H4 (cell line): ENCODE measurements at regions not wholly inside any gene's neighbourhood (a gene's known extent, or its start where the extent isn't known, plus 50 kb on each side); places are given as distances from the start of the nearest gene placed in this dataset.

ENCODE experiments used
- DNase-seq: peaks from one replicate; pipeline ENCODE4 v3.0.0-alpha.2; 2015; ENCODE audit warnings: low spot score

DNA sequence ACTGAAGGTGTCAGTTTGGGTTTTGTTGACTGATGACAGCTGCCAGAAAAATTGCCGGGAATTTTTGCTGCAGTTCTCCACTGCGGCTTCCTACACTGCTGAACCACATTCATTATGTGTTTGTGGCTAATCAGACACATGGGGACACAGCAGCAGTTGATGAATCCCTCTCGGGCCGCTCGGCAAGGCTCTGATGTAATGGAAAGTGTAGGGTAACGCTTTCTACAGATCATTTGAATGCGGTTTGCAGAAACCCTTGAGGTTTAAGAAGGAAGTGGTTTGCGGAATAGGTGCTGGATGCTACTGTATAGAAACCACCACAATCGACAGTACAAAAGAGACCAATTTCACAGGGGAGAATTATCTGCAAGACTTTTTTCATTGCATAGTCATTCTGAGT lies 138.7 kb upstream of the SASH1 start:
- peak; percentile 90 for DNase-seq

DNA sequence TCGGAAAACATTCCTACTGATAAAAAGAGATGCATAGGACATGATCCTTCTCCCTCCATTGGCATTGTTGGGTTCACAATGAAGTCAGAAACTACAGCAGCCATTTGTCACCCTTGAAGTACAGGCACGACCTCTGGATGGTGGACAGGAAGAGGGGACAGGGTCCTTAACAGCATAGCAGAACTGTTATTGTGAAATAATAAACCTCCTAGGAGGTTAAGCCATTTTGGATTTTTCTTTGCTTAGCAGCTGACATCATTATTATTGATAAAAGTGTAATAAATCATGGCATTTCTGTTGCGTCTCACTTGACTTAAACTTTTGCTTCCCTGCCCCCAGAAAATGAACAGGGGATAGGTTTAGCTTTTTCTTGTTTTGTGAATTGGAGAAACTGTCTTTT lies 134.3 kb upstream of the SASH1 start:
- DNase-seq, result no peak

DNA sequence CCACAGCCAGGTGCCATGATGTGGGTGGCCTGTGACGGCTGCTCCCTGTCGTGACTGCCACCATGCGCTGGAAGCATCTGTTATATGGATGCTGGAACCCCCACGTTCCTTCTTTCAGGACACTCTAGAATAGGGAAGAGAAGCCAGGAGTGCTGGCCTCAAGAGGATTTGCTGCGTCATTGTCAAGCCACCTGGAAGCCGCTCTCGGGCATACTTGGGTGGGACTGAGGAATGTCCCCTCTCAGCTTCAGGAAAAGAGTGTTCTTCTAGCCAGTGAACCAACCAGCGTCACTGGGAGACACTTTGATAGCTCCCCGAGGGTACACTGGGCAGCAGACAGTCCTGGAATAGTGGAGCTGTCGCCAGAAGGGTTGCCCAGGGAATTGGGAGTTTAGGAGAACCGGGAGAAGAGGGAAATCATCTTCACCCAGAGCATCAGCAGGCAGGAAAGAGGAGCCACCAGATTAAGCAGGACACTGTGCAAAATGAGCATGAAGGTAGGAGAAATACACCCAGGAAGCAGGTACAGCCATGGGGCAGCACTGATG lies 130.8 kb upstream of the SASH1 start:
- DNase-seq, result no peak

DNA sequence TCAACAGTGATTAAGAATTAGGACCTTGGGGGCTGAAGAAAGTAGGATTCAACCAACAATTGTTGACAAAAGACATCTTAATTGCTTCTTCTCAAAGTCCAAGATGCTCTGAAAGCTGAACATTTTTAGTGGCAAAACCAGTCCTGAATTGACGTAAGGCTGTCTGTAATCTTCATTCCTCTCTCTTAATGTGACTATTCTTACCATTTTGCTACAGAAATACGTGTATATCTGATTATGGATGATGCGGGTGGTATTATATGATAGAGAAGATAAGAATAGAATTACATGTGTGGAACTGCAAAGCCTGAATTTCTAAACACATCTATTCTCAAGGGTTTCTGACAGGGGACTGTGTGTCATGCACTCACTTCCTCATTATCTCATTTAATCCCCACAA lies 130.3 kb upstream of the SASH1 start:
- DNase-seq, result no peak

DNA sequence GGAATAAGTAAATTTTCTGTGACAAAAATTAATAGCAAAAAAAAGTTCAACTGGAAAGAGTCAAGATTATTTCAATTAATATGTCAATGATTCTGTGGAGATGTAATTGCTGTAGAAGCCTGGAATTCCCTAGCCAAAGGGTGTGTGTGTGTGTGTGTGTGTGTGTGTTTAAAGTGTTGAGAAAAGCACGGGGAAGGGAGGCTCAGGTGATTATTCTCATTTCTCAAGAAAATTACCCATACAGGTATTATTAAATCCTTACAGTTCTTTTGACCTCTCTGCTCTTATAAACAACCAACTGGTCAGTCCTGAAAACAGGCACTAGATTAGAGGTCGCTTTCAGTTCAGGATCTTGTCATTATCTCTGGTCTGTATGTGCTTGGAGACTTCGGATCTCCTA lies 129.3 kb upstream of the SASH1 start:
- DNase-seq, result no peak

DNA sequence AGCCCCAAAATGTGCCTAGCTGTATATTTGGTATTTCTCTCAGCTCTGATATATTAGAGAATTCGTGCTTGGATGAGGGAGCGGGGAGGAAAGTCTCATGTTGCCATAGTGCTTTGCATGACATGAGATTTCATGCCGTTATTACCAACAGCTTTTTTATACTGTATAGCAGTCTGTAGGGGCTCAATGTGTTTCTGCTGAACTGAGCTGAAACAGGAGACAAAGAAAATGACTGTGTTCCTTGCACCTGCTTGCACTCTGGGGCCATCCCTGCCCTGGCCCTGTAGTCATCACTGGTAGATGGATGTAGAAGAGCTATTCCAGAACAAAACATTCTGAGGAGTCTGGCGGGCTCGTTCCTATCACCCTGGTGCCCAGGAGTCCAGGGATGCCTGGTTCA lies 128.0 kb upstream of the SASH1 start:
- no peak for DNase-seq

DNA sequence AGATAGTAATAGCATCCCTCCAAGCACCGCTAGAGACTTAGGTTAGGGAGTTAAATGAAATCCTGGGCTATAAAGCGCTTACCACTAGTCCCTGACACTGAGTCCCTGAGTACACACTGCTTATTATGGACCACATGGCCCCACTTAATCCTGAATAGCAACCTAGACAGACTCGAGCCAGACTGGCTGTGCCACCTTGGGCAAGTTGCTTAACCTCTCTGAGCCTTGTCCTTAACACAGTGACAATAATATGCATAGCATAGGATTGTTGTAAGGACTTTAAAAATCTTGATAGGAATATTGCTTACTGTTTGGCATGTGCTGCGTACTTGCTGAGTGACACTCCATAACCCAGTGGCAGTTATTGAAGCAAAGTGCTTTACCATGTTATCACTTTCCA lies 125.6 kb upstream of the SASH1 start:
- no peak for DNase-seq

DNA sequence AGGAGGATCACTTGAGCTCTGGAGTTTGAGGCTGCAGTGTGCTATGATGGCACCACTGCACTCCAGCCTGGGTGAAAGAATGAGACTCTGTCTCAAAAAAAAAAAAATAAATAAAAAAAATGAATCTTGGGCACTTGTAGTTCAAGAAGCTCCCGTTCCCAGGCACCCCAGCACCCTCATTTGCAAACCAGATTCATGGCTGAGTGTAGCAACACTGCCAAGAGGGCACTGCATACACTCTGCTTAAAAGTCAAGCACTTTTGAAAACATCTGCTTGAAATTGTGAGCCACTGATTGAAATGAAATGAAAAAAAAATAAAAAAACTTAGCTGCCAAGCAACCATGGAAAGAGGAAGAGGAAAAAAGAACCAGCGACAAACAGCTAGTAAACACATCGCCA lies 124.7 kb upstream of the SASH1 start:
- no peak for DNase-seq

DNA sequence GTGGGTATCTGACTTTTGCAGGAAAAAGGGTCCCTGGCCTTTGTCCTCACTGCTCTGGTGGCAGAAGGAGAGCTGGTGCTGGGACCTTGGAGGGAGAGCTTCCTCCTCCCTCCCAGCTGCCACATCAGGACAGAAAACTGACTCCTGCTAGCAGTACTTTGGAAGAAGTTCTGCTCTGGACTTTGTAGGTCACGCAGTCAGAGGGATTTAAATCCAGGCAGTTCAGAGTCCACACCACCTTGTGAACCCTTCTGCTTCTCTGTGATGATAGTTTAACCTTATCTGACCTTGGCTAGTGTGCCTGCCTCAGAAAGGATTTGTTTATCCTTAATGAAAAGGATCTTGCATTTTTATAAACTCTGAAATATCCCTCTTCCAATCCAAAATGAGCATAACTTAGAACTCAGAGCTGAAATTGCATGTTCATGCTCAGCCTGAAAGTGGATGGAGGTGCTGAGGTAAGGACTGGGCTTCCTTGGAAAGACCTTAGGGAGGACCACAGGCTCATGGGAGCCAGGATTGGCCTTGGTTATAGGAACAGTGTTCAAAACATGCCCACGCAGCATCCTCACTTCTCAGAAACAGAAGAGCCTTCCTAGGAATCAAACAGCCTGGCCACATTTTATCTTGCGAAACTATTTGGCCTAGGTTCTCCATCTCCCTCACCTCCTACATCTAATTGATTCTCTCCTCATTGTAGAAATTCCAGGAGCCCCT lies 123.9 kb upstream of the SASH1 start:
- no peak for DNase-seq

DNA sequence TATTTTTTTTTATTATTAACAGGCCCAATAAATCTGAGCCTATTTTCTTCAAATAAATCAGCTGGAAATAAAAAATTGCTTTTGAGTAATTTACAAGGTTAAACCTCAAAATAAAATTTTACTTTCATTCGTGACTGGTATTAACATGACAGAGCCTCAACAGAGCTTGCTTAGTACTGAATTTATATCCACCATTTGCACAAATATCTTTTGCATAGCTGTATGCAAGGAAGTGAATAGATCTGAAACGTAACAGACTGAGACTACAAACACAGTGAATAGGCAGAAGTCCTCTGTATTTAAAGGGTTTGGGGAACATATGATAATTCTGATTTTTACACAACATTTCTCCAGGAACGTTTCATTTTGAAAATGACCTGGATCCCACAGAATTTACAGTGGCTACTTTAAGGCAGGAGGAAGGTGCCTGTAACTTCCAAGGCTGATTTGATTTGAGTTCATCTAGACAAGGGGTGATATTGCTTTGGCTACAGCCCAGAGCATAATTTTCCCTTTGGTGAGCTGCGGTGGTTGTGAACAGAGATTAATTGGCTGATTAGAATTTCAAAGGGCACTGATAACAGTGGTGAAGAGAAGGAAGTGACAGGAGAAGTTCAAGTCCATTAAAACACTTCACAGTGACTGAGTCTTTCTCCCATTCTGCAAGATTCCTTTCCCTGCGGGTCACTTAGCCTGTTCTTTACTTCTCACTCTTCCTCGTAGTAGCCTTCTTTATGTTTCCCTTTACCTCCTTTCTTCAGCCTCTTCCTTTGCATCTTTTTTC lies 121.2 kb upstream of the SASH1 start:
- no peak for DNase-seq

DNA sequence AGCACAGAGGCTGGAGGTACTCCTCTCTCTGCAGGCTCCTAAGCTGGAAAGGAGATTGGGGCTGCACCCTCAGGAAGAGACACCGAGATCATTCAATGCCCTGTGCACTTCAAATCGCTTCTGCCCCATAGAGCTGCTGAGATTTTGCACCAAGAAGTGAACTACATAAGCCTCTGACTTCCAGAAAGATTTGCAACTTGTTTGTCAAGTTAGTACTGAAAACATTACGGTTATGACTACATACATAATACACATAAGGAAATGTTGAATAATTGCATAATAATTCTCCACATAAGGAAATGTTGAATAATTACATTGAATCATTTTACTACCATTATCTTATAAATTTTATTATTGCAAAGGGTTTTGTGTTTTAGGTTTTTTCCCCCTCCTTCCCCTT lies 120.3 kb upstream of the SASH1 start:
- DNase-seq, result no peak

DNA sequence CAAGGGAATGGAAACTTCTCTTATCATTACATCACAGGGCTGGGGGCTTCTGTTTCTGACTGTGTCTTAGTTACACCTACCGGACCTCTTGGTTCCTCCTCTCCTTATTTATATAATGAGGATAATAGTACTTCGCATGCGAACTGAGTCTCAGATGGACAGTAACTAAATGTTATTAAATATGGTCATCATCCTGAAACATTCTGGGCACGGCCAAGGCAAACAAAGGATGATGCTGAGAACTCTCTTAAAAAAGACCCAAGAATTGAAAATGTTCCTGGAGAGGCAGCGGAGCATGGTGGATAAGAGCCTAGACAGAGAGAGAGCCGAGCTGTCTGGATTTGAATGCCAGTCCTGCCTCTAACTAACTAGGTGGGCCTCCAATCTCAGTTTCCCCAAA lies 119.8 kb upstream of the SASH1 start:
- DNase-seq, result no peak

DNA sequence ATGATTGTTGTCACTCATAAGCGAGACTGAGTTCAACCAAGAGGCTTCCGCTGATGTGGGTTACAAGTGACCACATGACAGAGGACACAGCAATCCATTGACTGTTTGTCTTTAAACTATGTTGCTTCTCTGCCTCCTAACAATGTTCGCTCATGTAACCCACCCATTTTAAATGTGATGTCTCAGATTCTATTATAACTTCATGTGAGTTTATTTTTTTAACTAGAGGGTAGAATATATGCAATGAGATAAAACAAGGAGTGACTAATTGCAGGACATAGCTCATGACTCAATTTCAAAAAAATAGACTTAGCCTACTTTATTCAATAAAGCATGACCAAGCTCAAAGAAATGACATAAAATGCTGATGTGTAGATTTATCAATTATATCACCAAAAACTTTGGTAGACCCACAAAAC lies 119.2 kb upstream of the SASH1 start:
- DNase-seq, result no peak

DNA sequence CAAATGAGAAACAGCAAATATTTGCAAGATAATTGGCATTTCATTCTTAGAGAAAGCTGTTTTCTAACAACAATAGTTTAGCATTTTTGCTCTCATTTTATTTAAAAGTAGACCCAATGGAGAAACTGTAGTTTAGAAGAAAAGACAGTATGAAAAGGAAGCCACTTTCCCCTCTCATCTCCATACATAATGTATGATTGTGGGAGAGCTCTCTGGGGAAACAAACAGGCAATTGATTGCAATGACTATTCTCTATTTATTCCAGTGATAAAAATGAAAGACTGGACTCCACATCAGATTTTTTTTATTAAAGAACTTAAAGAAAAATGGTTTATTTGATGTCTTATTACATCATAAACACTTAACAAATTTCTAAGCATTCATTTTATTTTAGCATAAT lies 116.8 kb upstream of the SASH1 start:
- no peak for DNase-seq

DNA sequence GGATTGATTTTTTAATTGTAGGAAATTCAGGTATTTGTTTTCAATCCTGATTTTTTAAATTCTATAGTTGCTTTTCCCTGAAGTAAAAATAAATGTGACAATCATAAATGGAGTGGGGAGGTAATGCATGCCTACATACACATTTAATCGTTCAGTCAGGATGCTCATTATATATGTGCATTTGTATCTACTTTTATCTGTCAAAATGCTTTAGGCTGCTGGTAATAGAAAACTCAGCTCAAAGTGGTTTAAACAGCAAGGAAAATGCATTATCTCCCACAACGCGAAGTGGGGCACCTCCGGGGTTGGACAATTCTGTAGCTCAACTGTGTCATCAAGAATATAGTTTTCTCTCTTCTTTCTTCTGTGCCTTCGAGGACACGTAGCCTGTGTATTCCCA lies 116.4 kb upstream of the SASH1 start:
- DNase-seq, result no peak

DNA sequence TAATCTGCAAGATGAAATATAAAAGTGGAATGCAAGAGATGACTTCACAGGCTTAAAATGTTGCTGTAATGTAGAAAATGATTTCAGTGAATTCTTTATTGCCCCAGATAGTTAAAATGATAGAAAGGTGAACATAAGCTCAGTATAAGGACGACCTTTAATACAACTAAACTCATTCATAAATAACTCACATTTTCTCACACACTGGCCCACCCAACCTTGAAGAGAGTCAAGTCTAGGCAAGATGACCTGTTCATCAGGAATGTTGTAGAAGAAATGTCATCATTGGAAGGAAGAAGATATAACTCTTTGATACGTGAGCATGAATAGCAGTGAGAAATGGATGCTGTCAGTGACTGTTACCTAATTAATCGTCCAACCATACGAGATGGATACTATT lies 111.1 kb upstream of the SASH1 start:
- DNase-seq, result no peak

DNA sequence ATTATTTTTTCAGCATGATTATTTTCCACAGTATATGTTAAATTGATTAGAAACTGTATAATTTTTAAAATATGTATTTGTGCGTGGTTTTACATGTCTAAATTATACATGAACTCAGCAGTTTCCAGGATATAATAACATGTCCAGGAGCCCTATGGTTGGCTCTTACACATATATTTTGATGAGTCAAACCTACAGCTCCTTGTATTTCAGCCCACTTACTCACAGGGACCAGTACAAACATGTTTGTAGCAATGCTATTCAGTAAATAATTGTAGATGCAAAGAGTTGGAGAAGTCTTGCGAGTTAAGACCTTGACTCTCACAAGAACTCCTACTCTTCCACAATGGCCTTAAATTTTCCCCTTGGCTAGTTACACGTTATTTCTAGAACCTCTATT lies 107.2 kb upstream of the SASH1 start:
- DNase-seq, result no peak

DNA sequence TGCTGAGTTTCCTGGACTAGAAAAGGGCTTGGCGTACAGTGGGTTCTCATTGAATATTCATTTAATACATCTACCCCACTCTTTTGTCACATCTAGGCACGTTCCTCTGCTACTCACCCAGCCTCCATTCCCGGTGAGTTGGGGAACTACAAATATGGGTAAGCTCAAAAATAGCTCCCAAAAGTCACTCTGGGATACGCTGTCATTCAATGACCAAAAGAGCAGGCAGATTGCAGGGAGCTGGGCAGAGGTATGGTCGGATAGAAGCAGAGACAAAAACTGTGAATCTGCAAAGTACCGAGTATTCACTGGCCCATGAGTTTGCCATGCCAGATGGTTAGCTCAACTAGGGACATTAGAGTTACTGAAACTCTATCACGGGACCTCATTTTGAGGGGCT lies 103.9 kb upstream of the SASH1 start:
- no peak for DNase-seq

DNA sequence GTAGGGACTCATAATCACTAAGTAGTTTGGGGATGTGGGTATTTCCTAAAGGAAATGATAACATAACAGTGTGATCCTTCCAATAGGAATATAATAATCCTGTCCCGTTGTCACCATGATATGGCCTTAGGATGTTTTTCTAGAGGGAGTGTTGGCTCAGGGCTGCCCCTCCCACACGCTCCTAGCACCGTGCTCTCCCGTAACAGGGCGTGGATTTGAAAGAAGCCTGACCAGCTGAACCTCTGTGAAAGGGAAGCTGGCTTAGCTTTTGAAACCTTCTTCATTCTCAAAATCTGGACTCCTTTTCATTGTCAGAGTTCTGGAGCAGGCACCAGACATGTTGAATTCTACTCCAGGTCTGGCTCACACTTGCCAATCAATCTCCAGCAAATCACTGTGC lies 103.4 kb upstream of the SASH1 start:
- no peak for DNase-seq

DNA sequence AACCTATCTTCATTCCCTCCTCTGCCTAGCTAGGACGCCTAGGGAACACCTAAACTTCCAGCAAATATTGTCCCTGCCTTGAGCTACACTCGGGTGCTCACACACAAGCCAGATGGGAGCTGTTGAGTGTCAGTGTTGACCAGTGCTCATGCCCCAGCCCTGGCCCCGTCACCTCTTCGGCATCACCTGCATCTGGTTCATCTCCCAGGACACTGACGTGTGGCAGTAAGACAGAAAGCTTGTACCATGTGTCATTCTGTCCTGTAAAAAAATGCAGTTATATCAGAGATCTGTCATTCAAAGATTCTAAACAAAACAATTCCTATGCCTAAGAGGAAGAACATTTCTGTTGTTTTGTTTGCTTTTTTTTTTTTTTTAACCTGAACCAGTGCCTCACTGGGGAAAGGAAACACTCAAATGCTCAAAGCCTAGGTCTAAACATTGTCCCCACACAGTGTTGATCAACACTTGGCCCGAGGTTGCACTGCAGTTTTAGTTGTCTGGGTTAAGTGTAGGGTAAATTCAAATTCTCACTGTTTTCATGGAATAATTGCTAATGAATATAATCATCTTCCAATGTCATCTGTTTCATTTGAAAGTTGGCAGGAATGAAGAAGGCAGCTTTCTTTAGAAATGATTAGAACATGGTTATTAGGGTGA lies 102.7 kb upstream of the SASH1 start:
- no peak for DNase-seq

DNA sequence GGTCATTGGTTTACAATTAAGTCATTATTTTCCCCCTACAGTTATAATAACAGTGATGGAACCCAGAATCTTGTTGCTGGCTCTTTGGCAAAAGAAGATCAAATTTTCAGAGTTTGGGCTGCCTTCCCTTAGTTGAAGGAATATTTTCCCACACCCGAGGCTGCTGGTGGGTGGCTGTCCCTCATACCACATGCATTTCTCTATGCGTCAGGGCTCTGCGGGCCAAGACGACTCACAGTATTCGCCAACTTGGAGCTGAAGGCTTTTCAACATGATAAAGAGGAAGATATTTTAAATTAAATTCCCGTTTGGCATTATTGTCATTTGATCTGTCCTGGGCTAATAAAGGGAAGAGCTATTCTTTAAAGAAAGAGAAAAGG lies 102.2 kb upstream of the SASH1 start:
- no peak for DNase-seq

DNA sequence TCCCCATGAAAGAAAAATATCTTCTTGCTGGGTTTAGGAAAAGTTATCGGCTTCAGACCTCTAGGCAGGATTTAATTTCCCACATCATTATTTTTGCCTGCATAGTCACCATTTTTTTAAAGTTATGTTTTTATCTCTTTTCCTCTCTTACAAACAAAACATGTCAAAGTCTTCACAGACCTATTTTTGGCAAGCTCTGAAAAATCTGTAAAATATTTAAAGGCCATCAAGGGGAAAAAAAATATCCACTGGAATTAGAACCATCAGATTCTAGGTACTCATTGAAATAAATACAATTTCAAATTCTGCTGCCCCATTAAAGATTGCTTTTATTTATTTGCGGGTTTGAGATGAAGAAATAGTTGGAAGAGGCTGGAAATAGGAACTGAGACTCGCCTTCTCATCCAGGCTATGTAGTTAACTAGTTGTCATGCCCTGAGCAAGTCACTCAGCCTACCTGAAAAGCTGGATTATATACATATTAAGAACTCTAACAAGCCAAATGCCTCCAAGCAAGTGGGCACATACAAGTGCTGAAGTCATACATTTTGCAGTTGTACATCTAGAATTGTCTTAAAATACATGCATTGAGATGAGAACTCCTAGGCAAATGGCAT lies 101.7 kb upstream of the SASH1 start:
- DNase-seq, result no peak
